WERI-Rb-1 (cell line): ENCODE measurements at regions not wholly inside any gene's neighbourhood (a gene's known extent, or its start where the extent isn't known, plus 50 kb on each side); places are given as distances from the start of the nearest gene placed in this dataset.

Source experiments
- DNase-seq: peaks from one replicate; pipeline ENCODE4 v3.0.0-alpha.2; 2020
- H3K27ac ChIP-seq: fragments of 250-450 bp; sonication (Bioruptor Pico); 2 replicates; pipeline ENCODE4 v1.5.1; 2020; ENCODE audit warnings: mild to moderate bottlenecking, moderate library complexity
- H3K27me3 ChIP-seq: fragments of 250-450 bp; sonication (Bioruptor Pico); 2 replicates; pipeline ENCODE4 v1.5.1; 2021; ENCODE audit warnings: mild to moderate bottlenecking, low read depth, moderate library complexity; ENCODE audit not compliant: insufficient read depth, severe bottlenecking
- H3K36me3 ChIP-seq: fragments of 250-450 bp; sonication (Bioruptor Pico); 2 replicates; pipeline ENCODE4 v1.5.1; 2020; ENCODE audit warnings: mild to moderate bottlenecking, moderate library complexity
- H3K4me3 ChIP-seq: 2 replicates; pipeline ENCODE4 v1.5.1; 2011; ENCODE audit warnings: low read depth, mild to moderate bottlenecking, control low read depth, low read length
- H3K9me3 ChIP-seq: fragments of 250-450 bp; sonication (Bioruptor Pico); 2 replicates; pipeline ENCODE4 v1.5.1; 2021; ENCODE audit warnings: mild to moderate bottlenecking, moderate library complexity; ENCODE audit not compliant: severe bottlenecking
- CTCF ChIP-seq: IDR thresholded peaks from 2 replicates; pipeline ENCODE4 v1.5.1; 2011; ENCODE audit warnings: low read depth, mild to moderate bottlenecking, control low read depth, inconsistent platforms, low read length

- Histone ChIP-seq H3K27me3 (no peaks in the 10 kb centered on the region), H3K9me3 (no peaks in the 10 kb centered on the region), H3K4me3 (no peak overlapping the region), H3K27ac (no peak overlapping the region), H3K36me3 (no peaks in the 10 kb centered on the region)
- no peak for TF ChIP-seq CTCF
- no peak for DNase-seq
Measured at GRCh38 chr1:95396557-95396956, 162.5 kb downstream of the RWDD3 start.

GRCh38 chr1:95402780-95403179 is 168.8 kb downstream of the RWDD3 start:
- no peak for TF ChIP-seq CTCF
- H3K4me3 ChIP-seq = no peak overlapping the region
- H3K9me3 ChIP-seq = no peaks in the 10 kb centered on the region
- H3K36me3 ChIP-seq = no peaks in the 10 kb centered on the region
- H3K27me3 ChIP-seq = no peaks in the 10 kb centered on the region
- no peak overlapping the region for H3K27ac ChIP-seq
- DNase-seq = no peak

- no peaks in the 10 kb centered on the region for H3K36me3 ChIP-seq
- no peak overlapping the region for H3K4me3 ChIP-seq
- DNase-seq = no peak
- H3K27ac ChIP-seq = no peak overlapping the region
- no peak for TF ChIP-seq CTCF
- no peaks in the 10 kb centered on the region for H3K27me3 ChIP-seq
- no peaks in the 10 kb centered on the region for H3K9me3 ChIP-seq
Measured at GRCh38 chr1:95406279-95406678, 172.3 kb downstream of the RWDD3 start.

- Histone ChIP-seq H3K27me3 (no peaks in the 10 kb centered on the region), H3K9me3 (no peaks in the 10 kb centered on the region), H3K27ac (peak overlapping the region; percentile 87), H3K4me3 (peak overlapping the region; percentile 31), H3K36me3 (no peaks in the 10 kb centered on the region)
- TF ChIP-seq CTCF = no peak
- peak; percentile 64 for DNase-seq
Measured at GRCh38 chr1:95407131-95407885, 173.3 kb downstream of the RWDD3 start.

GRCh38 chr1:95407886-95408291 is 173.9 kb downstream of the RWDD3 start:
- Histone ChIP-seq H3K36me3 (no peaks in the 10 kb centered on the region), H3K9me3 (no peaks in the 10 kb centered on the region), H3K27ac (peak overlapping the region; percentile 87), H3K4me3 (peak overlapping the region; percentile 31), H3K27me3 (no peaks in the 10 kb centered on the region)
- TF ChIP-seq CTCF = no peak
- peak; percentile 46 for DNase-seq
